Keratinocyte (primary cell): ENCODE measurements at regions not wholly inside any gene's neighbourhood (a gene's known extent, or its start where the extent isn't known, plus 50 kb on each side); places are given as distances from the start of the nearest gene placed in this dataset.

Experiments used
- CTCF ChIP-seq, 3 experiments: IDR thresholded peaks in 1 of 3; conservative IDR thresholded peaks in 1 of 3; optimal IDR thresholded peaks in 1 of 3; 2 replicates in 2 of 3; 3 replicates in 1 of 3; pipeline versions ENCODE3 to v1.5.1; 2011; ENCODE audit warnings: low read length in 3 of 3, mild to moderate bottlenecking in 3 of 3, moderate library complexity in 2 of 3, control low read depth in 1 of 3, inconsistent platforms in 1 of 3; ENCODE audit not compliant: insufficient read depth in 2 of 3; ENCODE audit errors: extremely low read depth in 1 of 3
- EZH2 ChIP-seq: IDR thresholded peaks from one replicate; pipeline ENCODE4 v1.6.1; 2012; ENCODE audit warnings: inconsistent platforms, mild to moderate bottlenecking, low read length, moderate library complexity

- TF ChIP-seq CTCF (optimal IDR thresholded peaks at IDR 0.05 in 1 of 3, IDR thresholded peaks at IDR 0.05 in 1 of 3, conservative IDR thresholded peaks at IDR 0.05 in 1 of 3; ENCODE audit: extremely low read depth in 1 of 3, insufficient read depth in 2 of 3, low read length in 3 of 3): no peak
- TF ChIP-seq EZH2: no peak
Observed at GRCh38 chr12:115264605-115265004, 580.6 kb upstream of the TBX3 start.
